Endothelial cell of umbilical vein (primary cell): ENCODE measurements at regions not wholly inside any gene's neighbourhood (a gene's known extent, or its start where the extent isn't known, plus 50 kb on each side); places are given as distances from the start of the nearest gene placed in this dataset.

ENCODE experiments used
- BruUV-seq: library from RNA; stranded (reverse); fragments of 400-500 nt; replicated peaks from 2 replicates; lab custom pipeline; 2021; lab: Mats Ljungman, UMichigan
- CTCF ChIA-PET: fragments of 300-600, 350-600 bp; sonication (Branson Sonifier 250); formaldehyde crosslinking; loops from one replicate; lab custom pipeline; 2021; ENCODE audit warnings: antibody characterized with exemption, inconsistent platforms; lab: Charles Lee
- POLR2A ChIA-PET: fragments of 300-600, 350-600 bp; sonication (Branson Sonifier 250); formaldehyde crosslinking; loops from one replicate; lab custom pipeline; 2021; ENCODE audit warnings: antibody characterized with exemption, inconsistent platforms; lab: Charles Lee
- DNase-seq: peaks from one replicate; pipeline ENCODE4 v3.0.0-alpha.2; 2011; ENCODE audit warnings: low read depth, low spot score
- FAIRE-seq: peaks from 2 replicates; lab custom pipeline; 2011; peaks lifted over from hg19 to GRCh38; lab: Jason Lieb, UNC
- H2AFZ ChIP-seq: 2 replicates; pipeline ENCODE4 v1.6.0; 2012; ENCODE audit warnings: low read depth, low read length, control low read depth, inconsistent platforms
- H3K27ac ChIP-seq: 2 replicates; pipeline ENCODE4 v1.5.1; 2011; ENCODE audit warnings: low read depth, mild to moderate bottlenecking, control low read depth, low read length, moderate library complexity; ENCODE audit not compliant: insufficient read depth
- H3K27me3 ChIP-seq, 2 experiments: 2 replicates each; pipeline versions ENCODE4 v1.6.0 to v1.6.1; 2011; ENCODE audit warnings: low read length in 2 of 2, mixed read lengths in 1 of 2; ENCODE audit not compliant: control insufficient read depth in 2 of 2, insufficient read depth in 2 of 2
- H3K36me3 ChIP-seq, 2 experiments: 2 replicates in 1 of 2; 3 replicates in 1 of 2; pipeline ENCODE4 v1.5.1; 2011; ENCODE audit warnings: low read length in 2 of 2, mild to moderate bottlenecking in 1 of 2, moderate library complexity in 1 of 2; ENCODE audit not compliant: control insufficient read depth in 2 of 2, insufficient read depth in 2 of 2; ENCODE audit errors: extremely low read depth in 1 of 2
- H3K4me1 ChIP-seq: 3 replicates; pipeline ENCODE4 v1.5.1; 2011; ENCODE audit warnings: mild to moderate bottlenecking, low read length; ENCODE audit not compliant: control insufficient read depth, insufficient read depth; ENCODE audit errors: extremely low read depth
- H3K4me2 ChIP-seq: 2 replicates; pipeline ENCODE4 v1.6.1; 2011; ENCODE audit warnings: low read length, control low read depth, mixed read lengths; ENCODE audit not compliant: insufficient read depth
- H3K4me3 ChIP-seq, 3 experiments: fragments of 200-600 bp in 1 of 3; sonication (generic), shearing (Covaris generic) in 1 of 3; replicated peaks in 1 of 3; 2 replicates each; pipeline ENCODE4 v1.5.1; 2011 to 2016; ENCODE audit warnings: control low read depth in 3 of 3, low read length in 3 of 3, mild to moderate bottlenecking in 2 of 3, inconsistent platforms in 1 of 3, low read depth in 1 of 3, moderate library complexity in 1 of 3; ENCODE audit not compliant: insufficient read depth in 1 of 3
- H3K79me2 ChIP-seq: 2 replicates; pipeline ENCODE4 v1.6.0; 2012; ENCODE audit warnings: low read length, inconsistent platforms; ENCODE audit not compliant: control insufficient read depth, insufficient read depth
- H3K9ac ChIP-seq: replicated peaks from 2 replicates; pipeline ENCODE3; 2011; ENCODE audit warnings: low read length, control low read depth; ENCODE audit not compliant: insufficient read depth; ENCODE audit errors: extremely low read depth
- H3K9me1 ChIP-seq: replicated peaks from 3 replicates; pipeline ENCODE4 v1.6.0; 2011; ENCODE audit warnings: mild to moderate bottlenecking, low read length; ENCODE audit not compliant: control insufficient read depth, insufficient read depth; ENCODE audit errors: extremely low read depth
- H3K9me3 ChIP-seq: replicated peaks from 2 replicates; pipeline ENCODE4 v1.5.1; 2012; ENCODE audit warnings: low read length, inconsistent platforms; ENCODE audit not compliant: control insufficient read depth, insufficient read depth
- H4K20me1 ChIP-seq: replicated peaks from 2 replicates; pipeline ENCODE3; 2011; ENCODE audit warnings: mild to moderate bottlenecking, low read length; ENCODE audit not compliant: control insufficient read depth, insufficient read depth; ENCODE audit errors: extremely low read depth
- CTCF ChIP-seq, 2 donors: IDR thresholded peaks; 1 replicate in 1 of 2; 2 replicates in 1 of 2; pipeline ENCODE4 v1.5.1; 2011; ENCODE audit warnings: low read length in 2 of 2, mild to moderate bottlenecking in 2 of 2, moderate library complexity in 2 of 2, control low read depth in 1 of 2, inconsistent platforms in 1 of 2, low read depth in 1 of 2; ENCODE audit not compliant: insufficient read depth in 1 of 2; ENCODE audit errors: extremely low read depth in 1 of 2
- EZH2 ChIP-seq: IDR thresholded peaks from 2 replicates; pipeline ENCODE4 v1.6.1; 2012; ENCODE audit warnings: borderline replicate concordance, low read depth, mild to moderate bottlenecking, moderate library complexity, low read length, inconsistent platforms; ENCODE audit not compliant: severe bottlenecking
- FOS ChIP-seq: IDR thresholded peaks from 2 replicates; pipeline ENCODE4 v1.6.1; 2011; ENCODE audit warnings: mild to moderate bottlenecking, low read length, moderate library complexity, borderline replicate concordance; ENCODE audit not compliant: insufficient read depth
- GATA2 ChIP-seq: IDR thresholded peaks from 2 replicates; pipeline ENCODE4 v1.7.0; 2011; ENCODE audit warnings: low read depth, mild to moderate bottlenecking, moderate library complexity, mixed read lengths, low read length; ENCODE audit not compliant: insufficient read length, insufficient read depth
- JUN ChIP-seq: IDR thresholded peaks from 2 replicates; pipeline ENCODE4 v1.6.1; 2011; ENCODE audit warnings: borderline replicate concordance, low read depth; ENCODE audit not compliant: insufficient read length, insufficient read depth
- MAX ChIP-seq: IDR thresholded peaks from 2 replicates; pipeline ENCODE4 v1.6.1; 2011; ENCODE audit not compliant: insufficient read depth, insufficient read length
- MYC ChIP-seq: IDR thresholded peaks from one replicate; pipeline ENCODE4 v1.6.1; 2011; ENCODE audit warnings: mild to moderate bottlenecking, low read depth, low read length
- POLR2A ChIP-seq: IDR thresholded peaks from 2 replicates; pipeline ENCODE4 v1.6.1; 2012; ENCODE audit warnings: low read depth, mild to moderate bottlenecking, control low read depth, low read length
- POLR2AphosphoS5 ChIP-seq: IDR thresholded peaks from 2 replicates; pipeline ENCODE4 v1.6.1; 2012; ENCODE audit warnings: low read depth, mild to moderate bottlenecking, control low read depth, low read length, moderate library complexity; ENCODE audit not compliant: insufficient read depth
- dilution Hi-C: fragments of 300-500 bp; cut with MboI; formaldehyde crosslinking; loops from one replicate; pipeline ENCODE4 v1.15.0; 2019; ENCODE audit warnings: low sequenced_read_pairs; ENCODE audit not compliant: extremely low pct_ligation_motif_present
- intact Hi-C: fragments of 100-400 bp; cut with micrococcal nuclease; formaldehyde crosslinking; loops from one replicate; pipeline ENCODE4 v1.10.0; 2022

- H3K27me3 ChIP-seq: peaks cover 3 to 4% of the 10 kb centered on the region in 2 experiments
- no peak for TF ChIP-seq MYC
- TF ChIP-seq POLR2A: no peak
- TF ChIP-seq MAX: no peak
- no peak for TF ChIP-seq FOS
- no peak for TF ChIP-seq GATA2
- no peak for TF ChIP-seq JUN
- TF ChIP-seq POLR2AphosphoS5: no peak
- no peak for TF ChIP-seq CTCF (IDR thresholded peaks at IDR 0.05; ENCODE audit: extremely low read depth in 1 of 2, insufficient read depth in 1 of 2, low read depth in 1 of 2, low read length in 2 of 2)
- TF ChIP-seq EZH2: no peak
- H3K9ac ChIP-seq: no peak overlapping the region
- no peaks in the 10 kb centered on the region for H3K9me1 ChIP-seq
- no peaks in the 10 kb centered on the region for H3K79me2 ChIP-seq
- POLR2A ChIA-PET: no interaction called here
- no peaks in the 10 kb centered on the region for H3K9me3 ChIP-seq
- no peaks in the 10 kb centered on the region for H3K4me1 ChIP-seq
- no peak overlapping the region for H2AFZ ChIP-seq
- no peak overlapping the region for H3K27ac ChIP-seq
- no peak for FAIRE-seq
- no peak overlapping the region for H3K4me3 ChIP-seq
- no peaks in the 10 kb centered on the region for H4K20me1 ChIP-seq
- CTCF ChIA-PET: no interaction called here
- H3K4me2 ChIP-seq: no peak overlapping the region
- dilution Hi-C loops: no loop called here
- no peaks in the 10 kb centered on the region for H3K36me3 ChIP-seq
- DNase-seq: no peak
- BruUV-seq: no TSS peak
- intact Hi-C loops: no loop called here
Observed at GRCh38 chr10:29217292-29217738, 71.6 kb upstream of the LYZL1 start.
